Skin epidermis (tissue), 12 donors: ENCODE measurements at regions not wholly inside any gene's neighbourhood (a gene's known extent, or its start where the extent isn't known, plus 50 kb on each side); places are given as distances from the start of the nearest gene placed in this dataset.
"Not testable (repeated sequence)": the region's sequence is repeated elsewhere in the genome, so short reads cannot be mapped to it uniquely, and the experiment has no call there.

Experiments used
- H3K27ac ChIP-seq, 21 experiments: fragments of 200-600 bp; sonication (generic) in 11 of 21; one replicate each; pipeline ENCODE4 v1.5.0; 2020; ENCODE audit warnings: mild to moderate bottlenecking in 3 of 21, inconsistent platforms in 2 of 21, moderate library complexity in 2 of 21
- H3K4me3 ChIP-seq, 7 experiments: fragments of 200-600 bp; sonication (generic) in 2 of 7; one replicate each; pipeline ENCODE4 v1.5.0; 2020; ENCODE audit warnings: inconsistent platforms in 2 of 7, mild to moderate bottlenecking in 2 of 7, moderate library complexity in 1 of 7

- H3K27ac ChIP-seq: peak overlapping the region in 3 of 21 experiments; percentile 0 to 11 (median 8)
- no peak overlapping the region for H3K4me3 ChIP-seq
Measured at GRCh38 chr10:27391325-27391724, 112.8 kb upstream of the RAB18 start.

DNA sequence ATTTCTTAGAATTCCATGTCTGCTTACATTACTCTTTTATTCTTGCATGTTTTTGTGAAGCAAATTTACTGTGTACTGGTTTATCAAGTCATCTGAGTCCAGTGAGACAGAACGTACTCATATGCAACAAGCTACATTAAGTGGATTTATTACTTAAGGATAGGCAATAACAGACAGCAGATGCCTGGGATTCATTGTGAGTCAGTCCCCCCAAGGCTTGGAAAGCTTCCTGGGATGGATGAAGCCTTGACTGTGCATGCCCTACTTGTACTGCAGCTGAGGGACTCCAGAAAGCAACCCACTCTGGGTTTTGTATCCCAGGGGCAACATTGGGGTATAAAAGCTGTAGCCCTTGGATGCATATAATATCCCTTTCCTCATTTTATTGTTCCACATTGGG is 113.4 kb upstream of the RAB18 start:
- H3K27ac ChIP-seq: peak overlapping the region in 5 of 21 experiments; percentile 0 to 19 (median 8)
- no peak overlapping the region for H3K4me3 ChIP-seq

GRCh38 chr10:27388761-27389399 is 115.2 kb upstream of the RAB18 start:
- Histone ChIP-seq H3K27ac (peak overlapping the region in 1 of 21 experiments; percentile 45), H3K4me3 (no peak overlapping the region)

DNA sequence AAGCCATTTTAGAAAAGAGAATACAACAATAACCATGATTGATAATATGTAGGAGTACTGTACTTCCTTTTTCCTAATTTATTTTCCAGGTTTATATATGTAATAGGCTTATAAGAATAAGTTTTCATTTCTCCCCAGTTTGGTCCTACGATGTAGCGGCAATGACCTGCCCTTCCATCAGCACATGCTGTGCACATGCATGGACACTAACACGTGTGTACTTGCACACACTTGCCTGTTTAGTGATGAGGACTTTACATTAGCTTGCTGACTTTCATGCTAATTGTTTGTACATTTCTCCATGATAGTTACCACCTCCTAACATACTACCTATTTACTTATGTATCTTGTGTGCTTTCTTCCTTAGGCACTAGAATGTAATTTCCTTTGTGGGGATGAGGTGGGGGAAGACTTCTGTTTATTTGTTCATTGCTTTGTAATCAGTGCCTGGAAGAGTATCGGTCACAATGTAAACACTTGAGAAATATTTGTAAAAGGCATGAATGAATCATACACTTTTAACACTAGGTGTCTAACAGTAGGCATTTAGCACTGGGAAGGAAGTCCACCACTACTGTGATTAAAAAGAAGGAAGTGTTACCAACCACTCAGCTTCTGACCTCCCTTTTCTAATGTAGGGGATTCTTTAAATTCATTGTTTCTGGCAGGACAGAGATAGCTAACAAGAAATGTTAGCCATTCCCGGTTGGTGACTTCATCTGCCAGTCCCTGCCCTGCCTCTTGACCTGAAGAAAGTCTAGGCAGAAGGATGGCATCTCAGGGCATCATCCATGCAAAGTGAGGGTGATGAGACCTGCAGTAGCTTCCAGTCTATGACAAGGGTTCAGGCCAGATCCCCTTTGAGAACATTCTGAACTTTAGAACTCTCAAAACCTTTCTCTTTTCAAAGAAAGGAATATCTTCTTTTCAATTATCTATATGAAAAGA is 120.2 kb upstream of the RAB18 start:
- H3K27ac ChIP-seq: no peak overlapping the region
- no peak overlapping the region for H3K4me3 ChIP-seq

- Histone ChIP-seq H3K4me3 (no peak overlapping the region), H3K27ac (no peak overlapping the region)
Measured at GRCh38 chr10:27382176-27382575, 121.9 kb upstream of the RAB18 start.

DNA sequence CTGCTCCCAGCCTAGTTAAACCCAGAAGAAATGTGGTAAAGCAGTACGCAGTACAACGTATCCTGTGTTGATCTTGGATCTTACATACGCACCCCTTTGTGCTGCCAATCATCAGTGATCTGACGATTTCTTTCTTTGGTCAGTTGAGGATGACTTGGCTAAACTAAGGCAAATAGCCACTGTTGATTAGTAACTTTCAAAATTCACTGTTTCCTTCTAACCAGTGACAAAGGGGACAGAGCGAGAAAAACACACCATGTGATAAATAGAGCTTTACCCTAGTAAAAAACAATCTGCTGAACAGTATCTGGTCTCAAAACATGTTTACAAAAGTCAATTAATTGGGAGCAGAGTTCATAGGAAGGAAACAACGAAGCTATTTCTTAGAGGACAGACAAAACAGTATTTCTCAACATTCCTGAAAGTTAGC is 123.2 kb upstream of the RAB18 start:
- Histone ChIP-seq H3K27ac (no peak overlapping the region), H3K4me3 (no peak overlapping the region)

DNA sequence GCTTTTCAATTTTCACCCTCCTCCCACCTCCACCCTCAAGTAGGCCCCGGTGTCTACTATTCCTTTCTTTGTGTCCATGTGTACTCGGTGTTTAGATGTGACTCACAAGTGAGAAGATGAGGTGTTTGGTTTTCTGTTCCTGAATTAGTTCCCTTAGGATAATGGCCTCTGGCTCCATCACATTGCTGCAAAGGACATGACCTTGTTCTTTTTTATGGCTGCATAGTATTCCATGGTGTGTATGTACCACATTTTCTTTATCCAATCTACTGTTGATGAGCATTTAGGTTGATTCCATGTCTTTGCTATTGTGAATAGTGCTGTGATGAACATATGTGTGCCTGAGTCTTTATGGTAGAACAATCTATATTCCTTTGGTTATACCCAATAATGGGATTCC is 125.1 kb upstream of the RAB18 start:
- H3K27ac ChIP-seq, H3K4me3 ChIP-seq: not testable (repeated sequence)

DNA sequence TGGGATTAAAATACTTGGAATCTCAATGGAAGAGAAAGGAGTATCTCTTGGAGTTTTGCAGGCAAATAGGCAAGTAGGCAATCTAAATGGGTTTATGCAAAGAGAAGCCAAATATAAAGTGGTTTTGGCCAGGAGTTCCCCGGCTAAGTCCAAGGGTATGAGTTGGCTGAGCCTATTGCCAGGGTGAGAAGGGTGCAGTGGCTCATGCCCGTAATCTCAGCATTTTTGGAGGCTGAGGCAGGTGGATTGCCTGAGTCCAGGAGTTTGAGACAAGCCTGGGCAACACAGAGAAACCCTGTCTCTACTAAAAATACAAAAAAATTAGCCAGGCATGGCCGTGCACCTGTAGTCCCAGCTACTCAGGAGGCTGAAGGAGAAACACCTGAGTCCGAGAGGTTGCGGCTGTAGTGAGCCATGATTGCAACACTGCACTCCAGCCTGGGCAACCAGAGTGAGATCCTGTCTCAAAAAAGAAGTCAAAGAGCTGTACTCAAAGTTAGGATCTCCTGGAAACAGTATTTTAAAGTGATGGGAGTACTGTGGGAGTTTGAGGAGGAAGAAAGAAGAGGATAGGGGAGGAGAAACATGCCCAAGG is 130.4 kb upstream of the RAB18 start:
- H3K27ac ChIP-seq: no peak overlapping the region
- no peak overlapping the region for H3K4me3 ChIP-seq

- H3K4me3 ChIP-seq: no peak overlapping the region
- H3K27ac ChIP-seq: no peak overlapping the region
Measured at GRCh38 chr10:27372095-27372494, 131.5 kb upstream of the ACBD5 start.

GRCh38 chr10:27371375-27371774 is 130.8 kb upstream of the ACBD5 start:
- not testable (repeated sequence) for H3K27ac ChIP-seq, H3K4me3 ChIP-seq

- Histone ChIP-seq H3K4me3 (no peak overlapping the region), H3K27ac (no peak overlapping the region)
Measured at GRCh38 chr10:27369880-27370279, 129.3 kb upstream of the ACBD5 start.

- no peak overlapping the region for H3K27ac ChIP-seq
- H3K4me3 ChIP-seq: no peak overlapping the region
Measured at GRCh38 chr10:27368706-27369105, 128.1 kb upstream of the ACBD5 start.

- H3K27ac ChIP-seq: no peak overlapping the region
Measured at GRCh38 chr10:27366769-27367168, 126.2 kb upstream of the ACBD5 start.

GRCh38 chr10:27364028-27364427 is 123.4 kb upstream of the ACBD5 start:
- H3K4me3 ChIP-seq: no peak overlapping the region
- H3K27ac ChIP-seq: no peak overlapping the region

More at GRCh38 chr10:27366769-27367168, 126.2 kb upstream of the ACBD5 start:
- no peak overlapping the region for H3K4me3 ChIP-seq

GRCh38 chr10:27360581-27361172 is 120.1 kb upstream of the ACBD5 start:
- Histone ChIP-seq H3K27ac (no peak overlapping the region), H3K4me3 (no peak overlapping the region)

GRCh38 chr10:27359792-27360355 is 119.3 kb upstream of the ACBD5 start:
- no peak overlapping the region for H3K4me3 ChIP-seq
- no peak overlapping the region for H3K27ac ChIP-seq

GRCh38 chr10:27356738-27357137 is 116.1 kb upstream of the ACBD5 start:
- no peak overlapping the region for H3K27ac ChIP-seq
- H3K4me3 ChIP-seq: no peak overlapping the region

DNA sequence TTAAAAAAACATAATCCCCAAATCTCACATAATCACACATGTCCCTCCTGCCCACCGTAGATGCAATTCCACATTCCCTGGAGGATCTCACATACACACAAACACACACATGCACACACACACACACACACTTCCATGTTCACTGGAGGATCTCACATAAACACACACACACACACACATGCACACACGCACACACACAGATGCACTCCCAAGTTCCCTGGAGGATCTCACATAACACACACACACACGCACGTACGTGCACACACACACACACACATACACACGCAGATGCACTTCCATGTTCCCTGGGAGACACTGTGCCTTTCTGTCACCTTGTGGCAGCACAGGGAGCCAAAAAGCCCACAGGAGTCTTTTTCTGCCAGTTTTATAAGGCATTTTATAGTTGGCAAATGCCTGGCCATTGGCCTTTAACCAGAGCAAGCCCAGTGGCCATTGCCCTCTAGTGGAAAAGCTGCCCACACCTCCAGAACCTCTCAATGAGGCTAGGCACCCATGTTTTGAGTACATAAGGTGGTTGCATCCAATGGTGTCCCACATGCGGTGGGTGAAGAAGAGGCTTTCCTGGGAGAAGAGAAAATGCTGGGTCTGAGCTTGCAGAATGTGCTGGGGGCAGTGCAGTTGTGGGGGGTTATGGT is 115.4 kb upstream of the ACBD5 start:
- no peak overlapping the region for H3K27ac ChIP-seq
- no peak overlapping the region for H3K4me3 ChIP-seq

DNA sequence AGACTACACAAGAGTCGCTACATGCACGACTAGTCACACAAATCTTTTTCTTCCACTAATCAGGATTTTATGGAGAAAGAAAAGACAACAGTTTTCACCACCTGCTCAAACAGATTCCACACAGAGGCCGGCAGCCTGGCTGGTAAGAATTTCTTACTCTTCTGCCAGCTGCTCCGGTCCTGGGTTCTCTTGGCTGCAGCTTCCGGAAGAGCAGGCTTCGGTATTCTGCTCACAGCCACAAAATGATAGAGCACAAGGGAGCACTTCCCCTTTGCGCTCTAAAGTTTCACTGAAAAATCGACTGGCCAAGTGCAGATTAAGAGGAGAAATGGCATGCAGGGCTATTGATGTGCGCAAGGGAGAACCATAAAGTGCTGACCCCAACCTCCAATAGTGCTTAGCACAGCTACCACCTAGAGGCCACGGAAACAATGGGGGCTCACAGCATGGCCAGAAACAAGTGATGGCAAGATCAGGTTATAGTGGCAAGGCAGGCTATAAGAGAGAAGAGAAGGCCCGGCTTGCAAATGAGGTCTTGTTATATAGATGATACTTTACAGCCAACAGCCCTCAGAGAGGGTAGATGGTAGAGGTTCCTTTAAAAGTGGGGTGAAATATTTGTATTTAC is 114.2 kb upstream of the ACBD5 start:
- not testable (repeated sequence) for H3K27ac ChIP-seq, H3K4me3 ChIP-seq
